Adipocyte (in vitro differentiated cells): ENCODE measurements at regions not wholly inside any gene's neighbourhood (a gene's known extent, or its start where the extent isn't known, plus 50 kb on each side); places are given as distances from the start of the nearest gene placed in this dataset.

Experiments
- DNase-seq: peaks from one replicate; pipeline ENCODE4 v3.0.0-alpha.2; 2015; ENCODE audit warnings: low read depth
- H3K27me3 ChIP-seq: replicated peaks from 2 replicates; pipeline ENCODE4 v1.7.0; 2013; ENCODE audit warnings: mild to moderate bottlenecking, low read length, moderate library complexity; ENCODE audit not compliant: control insufficient read depth, insufficient read depth
- H3K36me3 ChIP-seq: 2 replicates; pipeline ENCODE4 v1.7.0; 2013; ENCODE audit warnings: low read length, mild to moderate bottlenecking, moderate library complexity; ENCODE audit not compliant: control insufficient read depth, insufficient read depth, severe bottlenecking
- H3K4me1 ChIP-seq: 2 replicates; pipeline ENCODE4 v1.7.0; 2013; ENCODE audit warnings: mild to moderate bottlenecking, low read length, moderate library complexity; ENCODE audit not compliant: control insufficient read depth, insufficient read depth
- H3K4me3 ChIP-seq: 2 replicates; pipeline ENCODE4 v1.7.0; 2013; ENCODE audit warnings: mild to moderate bottlenecking, low read length, moderate library complexity
- H3K9ac ChIP-seq: 2 replicates; pipeline ENCODE4 v1.7.0; 2013; ENCODE audit warnings: mild to moderate bottlenecking, low read length, moderate library complexity
- H3K9me3 ChIP-seq: 2 replicates; pipeline ENCODE4 v1.7.0; 2013; ENCODE audit warnings: mild to moderate bottlenecking, low read length, moderate library complexity; ENCODE audit not compliant: control insufficient read depth

- Histone ChIP-seq H3K9me3 (no peaks in the 10 kb centered on the region), H3K4me1 (peaks cover 6% of the 10 kb centered on the region), H3K4me3 (no peak overlapping the region), H3K9ac (no peak overlapping the region), H3K36me3 (no peaks in the 10 kb centered on the region), H3K27me3 (no peaks in the 10 kb centered on the region)
- no peak for DNase-seq
Measured at GRCh38 chr7:16211402-16211925, 209.9 kb downstream of the CRPPA start.

GRCh38 chr7:16210171-16210570 lies 211.2 kb downstream of the CRPPA start:
- Histone ChIP-seq H3K9ac (no peak overlapping the region), H3K36me3 (no peaks in the 10 kb centered on the region), H3K4me1 (peaks cover 6% of the 10 kb centered on the region), H3K27me3 (no peaks in the 10 kb centered on the region), H3K9me3 (no peaks in the 10 kb centered on the region), H3K4me3 (no peak overlapping the region)
- no peak for DNase-seq

- H3K27me3 ChIP-seq, result no peaks in the 10 kb centered on the region
- H3K9me3 ChIP-seq, result no peaks in the 10 kb centered on the region
- no peak for DNase-seq
- H3K4me1 ChIP-seq, result peaks cover 6% of the 10 kb centered on the region
- H3K36me3 ChIP-seq, result no peaks in the 10 kb centered on the region
- no peak overlapping the region for H3K4me3 ChIP-seq
- no peak overlapping the region for H3K9ac ChIP-seq
Measured at GRCh38 chr7:16207321-16207720, 214.0 kb downstream of the CRPPA start.

GRCh38 chr7:16205466-16205865 lies 215.9 kb downstream of the CRPPA start:
- no peak for DNase-seq
- no peaks in the 10 kb centered on the region for H3K36me3 ChIP-seq
- H3K9me3 ChIP-seq, result peaks cover 5% of the 10 kb centered on the region
- peaks cover 6% of the 10 kb centered on the region for H3K4me1 ChIP-seq
- no peaks in the 10 kb centered on the region for H3K27me3 ChIP-seq
- H3K9ac ChIP-seq, result no peak overlapping the region
- H3K4me3 ChIP-seq, result no peak overlapping the region

- Histone ChIP-seq H3K4me3 (no peak overlapping the region), H3K27me3 (no peaks in the 10 kb centered on the region), H3K36me3 (no peaks in the 10 kb centered on the region), H3K9ac (no peak overlapping the region), H3K4me1 (peaks cover 6% of the 10 kb centered on the region), H3K9me3 (peaks cover 5% of the 10 kb centered on the region)
- DNase-seq, result no peak
Measured at GRCh38 chr7:16204953-16205352, 216.4 kb downstream of the CRPPA start.

- Histone ChIP-seq H3K27me3 (no peaks in the 10 kb centered on the region), H3K4me1 (peaks cover 6% of the 10 kb centered on the region), H3K4me3 (no peak overlapping the region), H3K36me3 (no peaks in the 10 kb centered on the region), H3K9me3 (peaks cover 5% of the 10 kb centered on the region), H3K9ac (no peak overlapping the region)
- DNase-seq, result no peak
Measured at GRCh38 chr7:16203065-16203464, 218.3 kb downstream of the CRPPA start.

- Histone ChIP-seq H3K4me3 (no peak overlapping the region), H3K4me1 (peaks cover 4% of the 10 kb centered on the region), H3K9ac (no peak overlapping the region), H3K9me3 (peaks cover 5% of the 10 kb centered on the region), H3K36me3 (no peaks in the 10 kb centered on the region), H3K27me3 (no peaks in the 10 kb centered on the region)
- no peak for DNase-seq
Measured at GRCh38 chr7:16202303-16202702, 219.0 kb downstream of the CRPPA start.

GRCh38 chr7:16200591-16200990 lies 220.7 kb downstream of the CRPPA start:
- no peaks in the 10 kb centered on the region for H3K27me3 ChIP-seq
- DNase-seq, result no peak
- H3K9ac ChIP-seq, result no peak overlapping the region
- H3K4me3 ChIP-seq, result no peak overlapping the region
- H3K9me3 ChIP-seq, result peaks cover 5% of the 10 kb centered on the region
- no peaks in the 10 kb centered on the region for H3K4me1 ChIP-seq
- no peaks in the 10 kb centered on the region for H3K36me3 ChIP-seq

- H3K27me3 ChIP-seq, result no peaks in the 10 kb centered on the region
- H3K9me3 ChIP-seq, result no peaks in the 10 kb centered on the region
- no peak for DNase-seq
- H3K4me1 ChIP-seq, result peaks cover 9% of the 10 kb centered on the region
- no peaks in the 10 kb centered on the region for H3K36me3 ChIP-seq
- no peak overlapping the region for H3K9ac ChIP-seq
- no peak overlapping the region for H3K4me3 ChIP-seq
Measured at GRCh38 chr7:16193631-16194030, 227.7 kb downstream of the CRPPA start.

GRCh38 chr7:16189026-16189715 lies 232.2 kb downstream of the CRPPA start:
- DNase-seq, result peak; percentile 93
- H3K9me3 ChIP-seq, result no peaks in the 10 kb centered on the region
- no peak overlapping the region for H3K4me3 ChIP-seq
- H3K4me1 ChIP-seq, result peaks cover 9% of the 10 kb centered on the region
- H3K36me3 ChIP-seq, result no peaks in the 10 kb centered on the region
- H3K27me3 ChIP-seq, result no peaks in the 10 kb centered on the region
- no peak overlapping the region for H3K9ac ChIP-seq

GRCh38 chr7:16187131-16187530 lies 234.2 kb downstream of the CRPPA start:
- Histone ChIP-seq H3K9me3 (no peaks in the 10 kb centered on the region), H3K9ac (no peak overlapping the region), H3K27me3 (no peaks in the 10 kb centered on the region), H3K36me3 (no peaks in the 10 kb centered on the region), H3K4me3 (no peak overlapping the region), H3K4me1 (peaks cover 9% of the 10 kb centered on the region)
- peak; percentile 81 for DNase-seq

- H3K9ac ChIP-seq, result no peak overlapping the region
- no peaks in the 10 kb centered on the region for H3K36me3 ChIP-seq
- H3K27me3 ChIP-seq, result no peaks in the 10 kb centered on the region
- H3K4me1 ChIP-seq, result no peaks in the 10 kb centered on the region
- H3K4me3 ChIP-seq, result no peak overlapping the region
- no peaks in the 10 kb centered on the region for H3K9me3 ChIP-seq
- DNase-seq, result no peak
Measured at GRCh38 chr7:16178585-16178984, 242.8 kb downstream of the CRPPA start.
